Astrocyte (in vitro differentiated cells and primary cell): ENCODE measurements at regions not wholly inside any gene's neighbourhood (a gene's known extent, or its start where the extent isn't known, plus 50 kb on each side); places are given as distances from the start of the nearest gene placed in this dataset.

Experiments used
- EZH2 ChIP-seq: IDR thresholded peaks from 2 replicates; pipeline ENCODE4 v1.6.1; 2012; ENCODE audit warnings: mild to moderate bottlenecking, low read length, inconsistent platforms; ENCODE audit not compliant: insufficient read depth
- TF ChIP-seq, protein P1 (sequence below): IDR thresholded peaks from 2 replicates; pipeline ENCODE4 v1.5.1; 2011; ENCODE audit warnings: low read depth, mild to moderate bottlenecking, inconsistent platforms, low read length, moderate library complexity; ENCODE audit not compliant: insufficient read depth

DNA sequence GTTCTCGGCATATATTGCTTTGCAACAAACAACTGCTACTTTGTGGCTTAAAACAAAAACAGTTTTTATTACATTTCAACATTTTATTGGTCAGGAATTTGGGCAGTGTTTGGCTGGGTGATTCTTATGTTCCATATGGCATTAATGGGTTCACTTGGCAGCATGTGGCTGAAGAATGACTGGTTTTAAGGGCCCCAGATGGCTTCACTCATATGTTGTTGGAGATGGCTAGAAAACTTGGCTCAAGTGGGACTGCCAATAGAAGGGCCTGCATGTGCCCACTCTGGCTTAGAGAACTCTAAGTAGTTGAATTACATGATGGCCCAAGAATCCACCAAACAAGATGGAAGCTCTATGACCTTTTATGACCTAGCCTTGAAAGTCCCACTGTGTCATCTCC is 86.1 kb downstream of the FASTKD2 start:
- TF ChIP-seq, protein P1, sequence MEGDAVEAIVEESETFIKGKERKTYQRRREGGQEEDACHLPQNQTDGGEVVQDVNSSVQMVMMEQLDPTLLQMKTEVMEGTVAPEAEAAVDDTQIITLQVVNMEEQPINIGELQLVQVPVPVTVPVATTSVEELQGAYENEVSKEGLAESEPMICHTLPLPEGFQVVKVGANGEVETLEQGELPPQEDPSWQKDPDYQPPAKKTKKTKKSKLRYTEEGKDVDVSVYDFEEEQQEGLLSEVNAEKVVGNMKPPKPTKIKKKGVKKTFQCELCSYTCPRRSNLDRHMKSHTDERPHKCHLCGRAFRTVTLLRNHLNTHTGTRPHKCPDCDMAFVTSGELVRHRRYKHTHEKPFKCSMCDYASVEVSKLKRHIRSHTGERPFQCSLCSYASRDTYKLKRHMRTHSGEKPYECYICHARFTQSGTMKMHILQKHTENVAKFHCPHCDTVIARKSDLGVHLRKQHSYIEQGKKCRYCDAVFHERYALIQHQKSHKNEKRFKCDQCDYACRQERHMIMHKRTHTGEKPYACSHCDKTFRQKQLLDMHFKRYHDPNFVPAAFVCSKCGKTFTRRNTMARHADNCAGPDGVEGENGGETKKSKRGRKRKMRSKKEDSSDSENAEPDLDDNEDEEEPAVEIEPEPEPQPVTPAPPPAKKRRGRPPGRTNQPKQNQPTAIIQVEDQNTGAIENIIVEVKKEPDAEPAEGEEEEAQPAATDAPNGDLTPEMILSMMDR, result no peak
- no peak for TF ChIP-seq EZH2
